Gastrocnemius medialis (tissue), 4 donors: ENCODE measurements at regions not wholly inside any gene's neighbourhood (a gene's known extent, or its start where the extent isn't known, plus 50 kb on each side); places are given as distances from the start of the nearest gene placed in this dataset.

ENCODE experiments used
- POLR2A ChIP-seq, 2 donors: fragments of 450-650 bp; IDR thresholded peaks; one replicate each; pipeline ENCODE4 v1.6.1; 2017; ENCODE audit warnings: antibody characterized with exemption in 2 of 2, mild to moderate bottlenecking in 2 of 2, moderate library complexity in 2 of 2
- TF ChIP-seq, protein P1 (sequence below), 5 experiments: fragments of 450-650 bp in 3 of 5; fragments of 200-600 bp in 2 of 5; sonication (generic) in 2 of 5; IDR thresholded peaks in 4 of 5; conservative IDR thresholded peaks in 1 of 5; 1 replicate in 4 of 5; 2 replicates in 1 of 5; pipeline ENCODE4 v1.5.1; 2016 to 2019; ENCODE audit warnings: antibody characterized with exemption in 5 of 5, mild to moderate bottlenecking in 3 of 5, moderate library complexity in 3 of 5

DNA sequence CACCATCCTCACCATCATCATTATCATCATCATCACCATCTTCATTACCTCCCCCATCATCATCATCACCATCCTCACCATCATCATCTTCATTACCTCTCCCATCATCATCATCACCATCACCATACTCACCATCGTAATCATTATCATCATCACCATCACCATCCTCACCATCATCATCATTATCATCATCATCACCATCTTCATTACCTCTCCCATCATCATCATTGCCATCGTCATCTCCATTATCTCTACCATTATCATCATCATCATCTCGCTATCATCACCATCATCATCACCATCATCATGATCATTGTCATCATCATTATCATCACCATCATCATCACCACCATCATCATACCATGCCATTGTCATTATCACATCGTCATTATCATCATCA lies 362.9 kb downstream of the DHRSX start:
- TF ChIP-seq POLR2A (IDR thresholded peaks at IDR 0.05): no peak
- TF ChIP-seq, protein P1, sequence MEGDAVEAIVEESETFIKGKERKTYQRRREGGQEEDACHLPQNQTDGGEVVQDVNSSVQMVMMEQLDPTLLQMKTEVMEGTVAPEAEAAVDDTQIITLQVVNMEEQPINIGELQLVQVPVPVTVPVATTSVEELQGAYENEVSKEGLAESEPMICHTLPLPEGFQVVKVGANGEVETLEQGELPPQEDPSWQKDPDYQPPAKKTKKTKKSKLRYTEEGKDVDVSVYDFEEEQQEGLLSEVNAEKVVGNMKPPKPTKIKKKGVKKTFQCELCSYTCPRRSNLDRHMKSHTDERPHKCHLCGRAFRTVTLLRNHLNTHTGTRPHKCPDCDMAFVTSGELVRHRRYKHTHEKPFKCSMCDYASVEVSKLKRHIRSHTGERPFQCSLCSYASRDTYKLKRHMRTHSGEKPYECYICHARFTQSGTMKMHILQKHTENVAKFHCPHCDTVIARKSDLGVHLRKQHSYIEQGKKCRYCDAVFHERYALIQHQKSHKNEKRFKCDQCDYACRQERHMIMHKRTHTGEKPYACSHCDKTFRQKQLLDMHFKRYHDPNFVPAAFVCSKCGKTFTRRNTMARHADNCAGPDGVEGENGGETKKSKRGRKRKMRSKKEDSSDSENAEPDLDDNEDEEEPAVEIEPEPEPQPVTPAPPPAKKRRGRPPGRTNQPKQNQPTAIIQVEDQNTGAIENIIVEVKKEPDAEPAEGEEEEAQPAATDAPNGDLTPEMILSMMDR (IDR thresholded peaks at IDR 0.05 in 4 of 5, conservative IDR thresholded peaks at IDR 0.05 in 1 of 5): no peak
